ENCODE measurements at regions not wholly inside any gene's neighbourhood (a gene's known extent, or its start where the extent isn't known, plus 50 kb on each side); places are given as distances from the start of the nearest gene placed in this dataset.

DNA sequence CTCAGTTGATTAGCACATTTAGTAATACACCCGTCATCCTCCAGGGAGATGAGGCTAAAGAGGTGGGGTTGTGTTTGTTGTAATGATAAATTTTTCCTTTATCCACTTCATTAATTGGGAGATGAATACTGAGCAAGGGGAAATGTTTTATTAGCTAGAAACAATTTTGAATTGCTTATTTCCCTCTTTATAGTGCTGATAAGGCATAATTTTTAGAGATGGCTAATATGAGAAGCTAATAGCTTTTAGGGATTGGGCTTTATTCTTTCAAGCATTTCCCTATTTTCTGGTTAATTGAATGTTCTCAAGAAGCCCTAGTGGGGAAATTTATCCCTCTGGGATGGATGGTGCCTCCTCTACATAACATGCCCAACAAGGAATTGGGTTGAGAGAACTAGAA, 365.2 kb upstream of the IGFBP7 start:
- TF ChIP-seq, protein P1, sequence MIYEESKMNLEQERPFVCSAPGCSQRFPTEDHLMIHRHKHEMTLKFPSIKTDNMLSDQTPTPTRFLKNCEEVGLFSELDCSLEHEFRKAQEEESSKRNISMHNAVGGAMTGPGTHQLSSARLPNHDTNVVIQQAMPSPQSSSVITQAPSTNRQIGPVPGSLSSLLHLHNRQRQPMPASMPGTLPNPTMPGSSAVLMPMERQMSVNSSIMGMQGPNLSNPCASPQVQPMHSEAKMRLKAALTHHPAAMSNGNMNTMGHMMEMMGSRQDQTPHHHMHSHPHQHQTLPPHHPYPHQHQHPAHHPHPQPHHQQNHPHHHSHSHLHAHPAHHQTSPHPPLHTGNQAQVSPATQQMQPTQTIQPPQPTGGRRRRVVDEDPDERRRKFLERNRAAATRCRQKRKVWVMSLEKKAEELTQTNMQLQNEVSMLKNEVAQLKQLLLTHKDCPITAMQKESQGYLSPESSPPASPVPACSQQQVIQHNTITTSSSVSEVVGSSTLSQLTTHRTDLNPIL (CRISPR knock-in tag; IDR thresholded peaks at IDR 0.05; ENCODE audit: low read depth): no peak
- TF ChIP-seq CSDC2 (CRISPR knock-in tag; IDR thresholded peaks at IDR 0.05): no peak
- ATAC-seq: no peak

DNA sequence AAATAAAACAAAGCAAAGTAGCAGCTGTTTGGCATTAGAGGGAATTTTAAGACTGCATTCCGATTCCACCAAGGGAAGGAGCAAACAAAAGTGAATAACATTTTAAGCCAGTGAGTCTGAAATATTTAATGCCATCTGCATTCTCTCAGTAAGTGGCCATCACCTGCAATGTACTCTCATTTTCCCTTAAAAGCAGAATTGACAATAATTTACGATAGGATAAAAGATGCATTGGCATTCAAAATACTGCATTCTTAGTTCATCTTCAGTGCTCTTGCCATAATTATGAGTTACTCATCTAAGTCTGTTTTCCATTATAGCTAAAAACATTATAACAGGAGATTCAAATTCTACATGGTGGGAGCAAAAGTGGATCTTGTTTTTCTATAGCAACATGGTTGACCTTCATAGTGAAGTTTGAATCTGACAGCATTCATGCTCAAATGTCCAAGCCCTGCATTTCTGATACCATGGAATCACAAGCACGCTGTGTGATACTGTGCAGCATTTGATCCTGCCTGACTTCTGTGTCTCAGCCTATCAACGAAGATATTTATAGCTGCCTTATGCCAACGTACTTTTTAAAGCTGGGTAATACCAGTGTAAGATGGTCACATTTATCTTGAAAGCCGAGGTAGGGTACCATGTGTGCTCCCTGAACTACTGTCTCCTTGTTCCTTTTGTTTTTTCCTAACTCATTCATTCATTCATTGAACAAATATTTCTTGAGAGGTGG, 355.3 kb upstream of the IGFBP7 start:
- ATAC-seq: no peak
- TF ChIP-seq PPARA (CRISPR knock-in tag; IDR thresholded peaks at IDR 0.05; ENCODE audit: borderline replicate concordance) (no peak), ISL1 (CRISPR knock-in tag; IDR thresholded peaks at IDR 0.05) (peak; percentile 94)
- TF ChIP-seq, protein P1 (CRISPR knock-in tag; IDR thresholded peaks at IDR 0.05; ENCODE audit: low read depth): peak; percentile 52; the same call in 1 of the 2 replicates

GRCh38 chr4:57462843-57463242, 352.7 kb upstream of the IGFBP7 start:
- ATAC-seq: no peak
- no peak for TF ChIP-seq ZNF8 (CRISPR knock-in tag; IDR thresholded peaks at IDR 0.05)
- TF ChIP-seq ARNTL (CRISPR knock-in tag; IDR thresholded peaks at IDR 0.05; ENCODE audit: borderline replicate concordance, low read depth): no peak

DNA sequence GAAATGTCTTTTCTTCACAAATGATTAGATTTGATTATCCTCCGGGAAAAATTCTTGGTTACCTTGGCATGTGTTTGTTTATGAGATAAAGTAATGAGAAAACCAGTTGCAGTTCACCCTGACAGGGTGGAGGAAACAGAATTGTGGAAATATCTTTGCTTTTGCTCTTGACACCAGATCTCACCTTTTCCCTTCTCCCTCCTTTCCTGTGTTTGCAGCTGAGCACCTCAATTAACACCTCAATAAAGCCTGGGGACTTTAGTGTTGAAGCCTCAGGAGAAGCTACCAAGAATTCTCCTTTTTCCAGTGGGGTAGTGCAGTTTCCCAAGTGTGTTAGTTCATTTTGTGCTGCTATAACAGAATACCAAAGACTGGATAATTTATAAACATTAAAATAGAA, 350.8 kb upstream of the IGFBP7 start:
- no peak for ATAC-seq
- TF ChIP-seq, protein P1 (CRISPR knock-in tag; IDR thresholded peaks at IDR 0.05; ENCODE audit: low read depth): no peak
- TF ChIP-seq PATZ1 (CRISPR knock-in tag; IDR thresholded peaks at IDR 0.05; ENCODE audit: borderline replicate concordance): no peak
- TF ChIP-seq ESRRG (CRISPR knock-in tag; IDR thresholded peaks at IDR 0.05): no peak
- TF ChIP-seq BACH2 (CRISPR knock-in tag; IDR thresholded peaks at IDR 0.05; ENCODE audit: borderline replicate concordance): no peak
- TF ChIP-seq, protein P2, sequence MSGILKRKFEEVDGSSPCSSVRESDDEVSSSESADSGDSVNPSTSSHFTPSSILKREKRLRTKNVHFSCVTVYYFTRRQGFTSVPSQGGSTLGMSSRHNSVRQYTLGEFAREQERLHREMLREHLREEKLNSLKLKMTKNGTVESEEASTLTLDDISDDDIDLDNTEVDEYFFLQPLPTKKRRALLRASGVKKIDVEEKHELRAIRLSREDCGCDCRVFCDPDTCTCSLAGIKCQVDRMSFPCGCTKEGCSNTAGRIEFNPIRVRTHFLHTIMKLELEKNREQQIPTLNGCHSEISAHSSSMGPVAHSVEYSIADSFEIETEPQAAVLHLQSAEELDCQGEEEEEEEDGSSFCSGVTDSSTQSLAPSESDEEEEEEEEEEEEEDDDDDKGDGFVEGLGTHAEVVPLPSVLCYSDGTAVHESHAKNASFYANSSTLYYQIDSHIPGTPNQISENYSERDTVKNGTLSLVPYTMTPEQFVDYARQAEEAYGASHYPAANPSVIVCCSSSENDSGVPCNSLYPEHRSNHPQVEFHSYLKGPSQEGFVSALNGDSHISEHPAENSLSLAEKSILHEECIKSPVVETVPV (CRISPR knock-in tag; IDR thresholded peaks at IDR 0.05): no peak
- TF ChIP-seq OSR1 (CRISPR knock-in tag; IDR thresholded peaks at IDR 0.05): no peak
- TF ChIP-seq ZC3H10 (CRISPR knock-in tag; IDR thresholded peaks at IDR 0.05): no peak
- TF ChIP-seq ARNTL (CRISPR knock-in tag; IDR thresholded peaks at IDR 0.05; ENCODE audit: borderline replicate concordance, low read depth): no peak
- no peak for TF ChIP-seq ZFP30 (CRISPR knock-in tag; IDR thresholded peaks at IDR 0.05)
- TF ChIP-seq, protein P3, sequence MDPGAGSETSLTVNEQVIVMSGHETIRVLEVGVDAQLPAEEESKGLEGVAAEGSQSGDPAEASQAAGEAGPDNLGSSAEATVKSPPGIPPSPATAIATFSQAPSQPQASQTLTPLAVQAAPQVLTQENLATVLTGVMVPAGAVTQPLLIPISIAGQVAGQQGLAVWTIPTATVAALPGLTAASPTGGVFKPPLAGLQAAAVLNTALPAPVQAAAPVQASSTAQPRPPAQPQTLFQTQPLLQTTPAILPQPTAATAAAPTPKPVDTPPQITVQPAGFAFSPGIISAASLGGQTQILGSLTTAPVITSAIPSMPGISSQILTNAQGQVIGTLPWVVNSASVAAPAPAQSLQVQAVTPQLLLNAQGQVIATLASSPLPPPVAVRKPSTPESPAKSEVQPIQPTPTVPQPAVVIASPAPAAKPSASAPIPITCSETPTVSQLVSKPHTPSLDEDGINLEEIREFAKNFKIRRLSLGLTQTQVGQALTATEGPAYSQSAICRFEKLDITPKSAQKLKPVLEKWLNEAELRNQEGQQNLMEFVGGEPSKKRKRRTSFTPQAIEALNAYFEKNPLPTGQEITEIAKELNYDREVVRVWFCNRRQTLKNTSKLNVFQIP (CRISPR knock-in tag; IDR thresholded peaks at IDR 0.05; ENCODE audit: borderline replicate concordance, low read depth): no peak

- TF ChIP-seq ZFP3 (CRISPR knock-in tag; IDR thresholded peaks at IDR 0.05): no peak
- no peak for TF ChIP-seq ZC3H10 (CRISPR knock-in tag; IDR thresholded peaks at IDR 0.05)
- no peak for TF ChIP-seq BACH2 (CRISPR knock-in tag; IDR thresholded peaks at IDR 0.05; ENCODE audit: borderline replicate concordance)
- TF ChIP-seq, protein P2 (CRISPR knock-in tag; IDR thresholded peaks at IDR 0.05): no peak
- TF ChIP-seq, protein P3 (CRISPR knock-in tag; IDR thresholded peaks at IDR 0.05; ENCODE audit: borderline replicate concordance, low read depth): no peak
- no peak for ATAC-seq
Observed at GRCh38 chr4:57448901-57449300, 338.7 kb upstream of the IGFBP7 start.

Measured in SK-N-SH treated with all-trans-retinoic acid at 6 μM for 48 hours (cell line).